CD14-positive monocyte (primary cell): ENCODE measurements at regions not wholly inside any gene's neighbourhood (a gene's known extent, or its start where the extent isn't known, plus 50 kb on each side); places are given as distances from the start of the nearest gene placed in this dataset.

Experiments used
- DNase-seq, 3 donors: peaks; one replicate each; pipeline ENCODE4 v3.0.0-alpha.2; 2011 to 2022
- H2AFZ ChIP-seq: 2 replicates; pipeline ENCODE4 v1.6.0; 2012; ENCODE audit warnings: mild to moderate bottlenecking, low read depth, low read length, inconsistent platforms; ENCODE audit not compliant: insufficient read depth, poor library complexity, severe bottlenecking
- H3K27ac ChIP-seq, 2 donors: 1 replicate in 1 of 2; 2 replicates in 1 of 2; pipeline ENCODE4 v1.5.1; 2012 to 2013; ENCODE audit warnings: low read length in 2 of 2, control low read depth in 1 of 2, inconsistent platforms in 1 of 2, low read depth in 1 of 2, mild to moderate bottlenecking in 1 of 2
- H3K27me3 ChIP-seq, 2 donors: one replicate each; pipeline versions ENCODE4 v1.6.0 to v1.6.1; 2011 to 2013; ENCODE audit warnings: low read length in 2 of 2; ENCODE audit not compliant: control insufficient read depth in 2 of 2, insufficient read depth in 2 of 2
- H3K36me3 ChIP-seq, 2 donors: replicated peaks in 1 of 2; 1 replicate in 1 of 2; 2 replicates in 1 of 2; pipeline versions ENCODE4 v1.5.1 to v1.6.1; 2012 to 2013; ENCODE audit warnings: low read length in 2 of 2, control low read depth in 1 of 2, inconsistent platforms in 1 of 2, mild to moderate bottlenecking in 1 of 2; ENCODE audit not compliant: insufficient read depth in 2 of 2, control insufficient read depth in 1 of 2
- H3K4me1 ChIP-seq, 2 donors: 1 replicate in 1 of 2; 2 replicates in 1 of 2; pipeline versions ENCODE4 v1.5.1 to v1.6.1; 2012 to 2013; ENCODE audit warnings: low read length in 2 of 2, control low read depth in 1 of 2, inconsistent platforms in 1 of 2, mild to moderate bottlenecking in 1 of 2, moderate library complexity in 1 of 2; ENCODE audit not compliant: insufficient read depth in 2 of 2, control insufficient read depth in 1 of 2
- H3K4me2 ChIP-seq: replicated peaks from 2 replicates; pipeline ENCODE3; 2012; ENCODE audit warnings: low read length, moderate library complexity, mild to moderate bottlenecking; ENCODE audit not compliant: poor library complexity, severe bottlenecking; ENCODE audit errors: extremely low read depth
- H3K4me3 ChIP-seq, 3 experiments: fragments of 200-600 bp in 1 of 3; sonication (generic) in 1 of 3; replicated peaks in 1 of 3; 1 replicate in 2 of 3; 2 replicates in 1 of 3; pipeline ENCODE4 v1.5.1; 2011 to 2013; ENCODE audit warnings: low read length in 3 of 3, mild to moderate bottlenecking in 3 of 3, control low read depth in 2 of 3, low read depth in 2 of 3, inconsistent platforms in 1 of 3, moderate library complexity in 1 of 3
- H3K79me2 ChIP-seq: 2 replicates; pipeline ENCODE4 v1.6.0; 2012; ENCODE audit warnings: mild to moderate bottlenecking, control low read depth, inconsistent platforms, low read length, moderate library complexity; ENCODE audit not compliant: insufficient read depth
- H3K9ac ChIP-seq: 2 replicates; pipeline ENCODE4 v1.6.0; 2017; ENCODE audit warnings: low read length, mild to moderate bottlenecking; ENCODE audit not compliant: insufficient read depth, poor library complexity, severe bottlenecking
- H3K9me3 ChIP-seq, 2 donors: replicated peaks in 1 of 2; 1 replicate in 1 of 2; 2 replicates in 1 of 2; pipeline versions ENCODE4 v1.5.1 to v1.6.1; 2012 to 2013; ENCODE audit warnings: low read length in 2 of 2, control low read depth in 1 of 2; ENCODE audit not compliant: control insufficient read depth in 1 of 2, insufficient read depth in 1 of 2
- H4K20me1 ChIP-seq: 2 replicates; pipeline ENCODE4 v1.6.0; 2012; ENCODE audit warnings: mild to moderate bottlenecking, low read length, control low read depth, moderate library complexity; ENCODE audit not compliant: insufficient read depth
- H3K27ac Mint-ChIP-seq, 7 donors: one replicate each; pipeline ENCODE4 v1.8.0; 2020; ENCODE audit warnings: mild to moderate bottlenecking in 7 of 7, mixed read lengths in 7 of 7, moderate library complexity in 6 of 7, inconsistent platforms in 2 of 7
- H3K27me3 Mint-ChIP-seq, 3 donors: one replicate each; pipeline ENCODE4 v1.8.0; 2021 to 2022; ENCODE audit warnings: low read depth in 3 of 3, mild to moderate bottlenecking in 3 of 3, mixed read lengths in 3 of 3, moderate library complexity in 3 of 3, inconsistent platforms in 1 of 3
- H3K36me3 Mint-ChIP-seq, 2 donors: one replicate each; pipeline ENCODE4 v1.8.0; 2020; ENCODE audit warnings: mixed read lengths in 2 of 2, inconsistent platforms in 1 of 2, mild to moderate bottlenecking in 1 of 2
- H3K4me1 Mint-ChIP-seq: one replicate; pipeline ENCODE4 v1.8.0; 2020; ENCODE audit warnings: mild to moderate bottlenecking, mixed read lengths
- H3K4me3 Mint-ChIP-seq, 2 donors: one replicate each; pipeline ENCODE4 v1.8.0; 2020; ENCODE audit warnings: mild to moderate bottlenecking in 2 of 2, mixed read lengths in 2 of 2, moderate library complexity in 1 of 2
- H3K9me3 Mint-ChIP-seq, 7 donors: one replicate each; pipeline ENCODE4 v1.8.0; 2020 to 2022; ENCODE audit warnings: mixed read lengths in 7 of 7, mild to moderate bottlenecking in 6 of 7, moderate library complexity in 6 of 7, inconsistent platforms in 2 of 7
- WGBS: methylation state at CpG from one replicate; pipeline ENCODE4 v1.1.5; 2013; ENCODE audit warnings: missing lambda C conversion rate; ENCODE audit not compliant: insufficient coverage; 5-methylcytosine and 5-hydroxymethylcytosine counted together
- intact Hi-C, 2 donors: fragments of 100-400 bp; cut with micrococcal nuclease; formaldehyde crosslinking; loops; one replicate each; pipeline versions ENCODE4 v1.15.0 to v1.15.1; 2023
- TF ChIP-seq, protein P1 (sequence below): fragments of 200-600 bp; IDR thresholded peaks from one replicate; pipeline ENCODE4 v1.8.0; 2022; ENCODE audit warnings: antibody characterized with exemption, mild to moderate bottlenecking

- H3K79me2 ChIP-seq = no peaks in the 10 kb centered on the region
- H3K27me3 ChIP-seq = no peaks in the 10 kb centered on the region
- Mint-ChIP-seq H3K9me3 (peaks cover 0 to 2% (median 0%) of the 10 kb centered on the region in 7 donors), H3K27ac (no peak overlapping the region), H3K36me3 (no peaks in the 10 kb centered on the region), H3K27me3 (peaks cover 1 to 7% (median 3%) of the 10 kb centered on the region in 3 donors), H3K4me1 (no peaks in the 10 kb centered on the region), H3K4me3 (no peak overlapping the region)
- no peak overlapping the region for H2AFZ ChIP-seq
- no peak overlapping the region for H3K9ac ChIP-seq
- intact Hi-C loops = no loop called here
- H4K20me1 ChIP-seq = no peaks in the 10 kb centered on the region
- no peak overlapping the region for H3K4me2 ChIP-seq
- 95% methylated on average over 4 of the region's 7 CpGs for WGBS
- no peak for DNase-seq
- TF ChIP-seq, protein P1, sequence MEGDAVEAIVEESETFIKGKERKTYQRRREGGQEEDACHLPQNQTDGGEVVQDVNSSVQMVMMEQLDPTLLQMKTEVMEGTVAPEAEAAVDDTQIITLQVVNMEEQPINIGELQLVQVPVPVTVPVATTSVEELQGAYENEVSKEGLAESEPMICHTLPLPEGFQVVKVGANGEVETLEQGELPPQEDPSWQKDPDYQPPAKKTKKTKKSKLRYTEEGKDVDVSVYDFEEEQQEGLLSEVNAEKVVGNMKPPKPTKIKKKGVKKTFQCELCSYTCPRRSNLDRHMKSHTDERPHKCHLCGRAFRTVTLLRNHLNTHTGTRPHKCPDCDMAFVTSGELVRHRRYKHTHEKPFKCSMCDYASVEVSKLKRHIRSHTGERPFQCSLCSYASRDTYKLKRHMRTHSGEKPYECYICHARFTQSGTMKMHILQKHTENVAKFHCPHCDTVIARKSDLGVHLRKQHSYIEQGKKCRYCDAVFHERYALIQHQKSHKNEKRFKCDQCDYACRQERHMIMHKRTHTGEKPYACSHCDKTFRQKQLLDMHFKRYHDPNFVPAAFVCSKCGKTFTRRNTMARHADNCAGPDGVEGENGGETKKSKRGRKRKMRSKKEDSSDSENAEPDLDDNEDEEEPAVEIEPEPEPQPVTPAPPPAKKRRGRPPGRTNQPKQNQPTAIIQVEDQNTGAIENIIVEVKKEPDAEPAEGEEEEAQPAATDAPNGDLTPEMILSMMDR = no peak
- no peak overlapping the region for H3K4me3 ChIP-seq
- H3K27ac ChIP-seq = no peak overlapping the region
- no peaks in the 10 kb centered on the region for H3K36me3 ChIP-seq
- H3K4me1 ChIP-seq = no peaks in the 10 kb centered on the region
- H3K9me3 ChIP-seq = no peaks in the 10 kb centered on the region
These were observed 132.1 kb downstream of the URI1 start for GRCh38 chr19:30074096-30074495.

DNA sequence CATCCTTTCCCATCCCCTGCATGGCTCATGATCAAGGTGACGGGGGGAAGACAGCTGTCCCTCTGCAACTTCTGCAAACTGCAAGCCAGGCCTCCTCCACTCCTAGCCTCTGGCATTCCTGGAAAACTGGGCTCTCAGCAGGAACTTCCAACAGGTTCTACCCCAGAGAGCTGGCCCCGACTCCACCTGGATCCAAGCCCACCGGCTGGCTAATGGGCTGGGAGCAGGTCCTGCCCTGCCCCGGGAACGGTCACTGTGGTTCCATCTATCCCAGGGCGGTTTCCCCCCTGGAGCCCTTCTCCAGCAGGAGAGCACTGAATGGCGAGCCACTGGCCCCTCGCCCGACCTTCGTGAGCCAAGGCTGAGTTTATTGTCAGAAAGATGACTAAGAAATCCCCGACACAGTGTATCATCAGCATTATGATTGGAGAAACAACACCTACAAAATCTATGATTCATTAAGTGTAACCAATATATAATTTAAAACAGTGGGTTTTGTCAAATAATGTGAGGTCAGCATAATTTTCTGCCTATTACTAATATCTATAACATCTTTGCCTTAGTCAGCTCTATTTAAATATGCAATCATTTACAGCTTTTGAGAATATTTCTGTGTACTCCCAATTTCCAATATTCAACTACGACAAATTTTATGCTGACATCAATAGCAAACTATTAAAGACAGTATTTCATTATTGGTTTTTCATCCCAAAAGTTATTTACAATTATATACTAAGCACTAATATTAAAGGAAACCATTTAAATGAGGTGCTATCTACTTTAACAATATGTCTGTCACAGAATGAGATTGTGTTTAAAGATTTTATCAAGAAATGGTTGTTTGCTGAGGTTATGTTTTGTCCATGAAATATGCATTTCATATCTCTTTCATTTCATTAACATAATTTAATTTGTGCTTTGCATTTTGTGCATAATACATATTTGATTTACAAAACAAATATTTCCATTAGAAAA is 133.0 kb downstream of the URI1 start:
- Histone ChIP-seq H4K20me1 (no peaks in the 10 kb centered on the region), H3K36me3 (no peaks in the 10 kb centered on the region), H3K27ac (no peak overlapping the region), H3K4me3 (no peak overlapping the region), H3K9ac (no peak overlapping the region), H3K4me1 (no peaks in the 10 kb centered on the region), H3K27me3 (no peaks in the 10 kb centered on the region), H3K79me2 (no peaks in the 10 kb centered on the region), H3K4me2 (no peak overlapping the region), H3K9me3 (no peaks in the 10 kb centered on the region), H2AFZ (no peak overlapping the region)
- 98% methylated on average over 7 of the region's 12 CpGs for WGBS
- Mint-ChIP-seq H3K9me3 (peaks cover 0 to 2% (median 0%) of the 10 kb centered on the region in 7 donors), H3K4me1 (no peaks in the 10 kb centered on the region), H3K27ac (no peak overlapping the region), H3K27me3 (peaks cover 1 to 7% (median 5%) of the 10 kb centered on the region in 3 donors), H3K36me3 (no peaks in the 10 kb centered on the region), H3K4me3 (no peak overlapping the region)
- intact Hi-C loops = no loop called here
- TF ChIP-seq, protein P1 = no peak
- no peak for DNase-seq
